Activated naive CD8-positive, alpha-beta T cell treated with anti-CD3 and anti-CD28 coated beads, Interleukin-2, amount 10 ng/mL, durations not matched to agents 7 days and 5 days (primary cell): ENCODE measurements at regions not wholly inside any gene's neighbourhood (a gene's known extent, or its start where the extent isn't known, plus 50 kb on each side); places are given as distances from the start of the nearest gene placed in this dataset.
"Not testable (repeated sequence)": the region's sequence is repeated elsewhere in the genome, so short reads cannot be mapped to it uniquely, and the experiment has no call there.

ENCODE experiments used
- ATAC-seq: fragments of 150-1000 bp; cut with Tn5 transposase; one replicate; pipeline ENCODE4 v1.10.0; 2021; ENCODE audit warnings: low read depth, moderate library complexity
- POLR2A ChIA-PET: fragments of 350-600 bp; sonication (Branson Sonifier 250); formaldehyde crosslinking; loops from one replicate; lab custom pipeline; 2021; ENCODE audit warnings: antibody characterized with exemption; lab: Charles Lee
- DNase-seq: peaks from one replicate; pipeline ENCODE4 v3.0.0; 2021
- H3K27ac Mint-ChIP-seq: one replicate; pipeline ENCODE4 v1.8.0; 2022; ENCODE audit warnings: mild to moderate bottlenecking, mixed read lengths
- H3K27me3 Mint-ChIP-seq: one replicate; pipeline ENCODE4 v1.8.0; 2022; ENCODE audit warnings: mild to moderate bottlenecking, moderate library complexity, mixed read lengths
- H3K36me3 Mint-ChIP-seq: one replicate; pipeline ENCODE4 v1.8.0; 2021; ENCODE audit warnings: mild to moderate bottlenecking, mixed read lengths
- H3K4me1 Mint-ChIP-seq: one replicate; pipeline ENCODE4 v1.8.0; 2021; ENCODE audit warnings: mixed read lengths
- H3K4me3 Mint-ChIP-seq: one replicate; pipeline ENCODE4 v1.8.0; 2022; ENCODE audit warnings: mild to moderate bottlenecking, moderate library complexity, mixed read lengths
- H3K9me3 Mint-ChIP-seq: one replicate; pipeline ENCODE4 v1.8.0; 2021; ENCODE audit warnings: mixed read lengths

DNA sequence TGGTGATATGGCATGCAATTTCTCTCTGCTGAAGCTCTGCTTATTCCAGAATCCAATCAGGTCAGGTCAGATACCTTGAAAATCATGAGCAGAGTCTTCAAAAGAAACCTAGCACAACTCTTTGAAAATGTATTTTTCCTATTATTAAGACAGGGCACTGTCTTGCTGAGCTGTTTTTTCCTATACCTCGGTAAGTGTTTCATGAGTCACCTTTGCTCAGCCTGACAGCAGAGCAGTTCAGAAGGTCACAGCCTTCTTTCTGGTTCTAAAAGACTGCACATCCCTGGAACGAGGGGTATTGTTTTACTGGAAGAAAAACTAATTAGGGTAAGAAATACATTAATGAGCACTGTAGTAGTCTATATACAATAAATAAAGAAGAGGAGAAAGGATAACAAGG is 422.0 kb downstream of the SOX2 start:
- POLR2A ChIA-PET, result no interaction called here
- no peaks in the 10 kb centered on the region for H3K9me3 Mint-ChIP-seq
- no peaks in the 10 kb centered on the region for H3K27me3 Mint-ChIP-seq
- no peak overlapping the region for H3K27ac Mint-ChIP-seq
- DNase-seq (no peak), ATAC-seq (no peak)
- no peak overlapping the region for H3K4me3 Mint-ChIP-seq
- no peaks in the 10 kb centered on the region for H3K36me3 Mint-ChIP-seq
- H3K4me1 Mint-ChIP-seq, result no peaks in the 10 kb centered on the region

DNA sequence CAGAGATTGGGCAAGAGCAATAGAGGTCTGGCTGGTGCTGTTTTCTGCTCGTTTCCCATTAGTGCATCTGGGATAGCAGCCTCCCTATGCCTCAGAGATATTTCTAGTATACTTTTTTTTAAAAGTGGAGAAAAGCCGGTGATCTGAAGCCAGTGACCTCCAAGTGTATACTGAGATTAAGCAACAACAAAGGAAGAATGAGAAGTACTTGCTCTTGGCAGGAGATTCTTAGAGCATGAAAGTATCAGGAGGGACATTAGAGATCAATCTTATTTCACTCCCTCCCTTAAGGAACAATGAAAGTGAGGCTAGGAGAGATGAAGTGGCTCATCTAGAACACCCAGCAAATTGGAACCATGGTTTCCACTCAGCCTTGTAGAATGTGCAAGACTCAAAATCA is 423.3 kb downstream of the SOX2 start:
- no peaks in the 10 kb centered on the region for H3K9me3 Mint-ChIP-seq
- POLR2A ChIA-PET, result no interaction called here
- ATAC-seq, result no peak
- H3K27ac Mint-ChIP-seq, result no peak overlapping the region
- H3K4me1 Mint-ChIP-seq, result no peaks in the 10 kb centered on the region
- no peaks in the 10 kb centered on the region for H3K36me3 Mint-ChIP-seq
- DNase-seq, result no peak
- H3K4me3 Mint-ChIP-seq, result no peak overlapping the region
- H3K27me3 Mint-ChIP-seq, result no peaks in the 10 kb centered on the region

DNA sequence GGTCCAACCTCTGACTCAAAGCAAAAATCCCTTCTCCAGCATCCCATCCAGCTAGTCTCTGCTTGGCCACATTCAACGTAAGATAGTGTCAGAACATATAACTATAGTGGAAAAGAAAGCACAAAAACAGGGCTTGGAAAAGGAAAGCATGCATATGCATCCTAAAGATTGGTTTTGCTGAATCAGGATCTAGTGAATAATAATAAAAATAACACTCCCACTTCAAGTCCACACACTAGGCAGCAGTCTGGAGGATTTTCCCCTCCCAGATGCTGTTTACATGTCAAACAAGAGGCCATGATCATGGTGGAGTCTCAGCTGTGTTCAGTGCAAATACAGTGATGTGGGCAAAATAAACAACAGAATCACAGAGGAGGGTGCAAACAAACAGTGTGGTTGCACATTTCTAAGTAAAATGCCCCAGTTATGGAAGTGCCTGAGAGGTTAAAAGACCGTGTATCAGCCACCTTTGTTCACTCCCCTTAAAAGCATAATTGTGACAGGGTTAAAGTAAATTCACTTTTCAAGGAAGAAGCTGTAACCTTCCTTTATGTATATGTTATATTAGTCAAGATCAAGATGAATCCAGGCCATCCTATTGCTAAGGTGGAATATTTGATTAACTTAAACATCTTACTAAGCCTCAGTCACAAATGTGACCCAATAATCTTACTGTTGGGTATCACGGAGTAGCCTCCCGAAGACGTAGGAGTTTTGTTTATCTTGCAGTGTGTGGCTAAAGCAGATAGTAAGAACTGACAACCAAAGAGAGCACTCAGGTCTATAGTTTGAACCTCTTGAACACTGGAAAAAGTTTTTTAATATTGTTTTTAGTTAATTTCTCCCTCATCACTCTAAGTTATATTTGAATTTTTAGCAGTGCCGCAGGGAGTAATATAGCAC is 424.5 kb downstream of the SOX2 start:
- DNase-seq (no peak), ATAC-seq (no peak)
- POLR2A ChIA-PET, result no interaction called here
- Mint-ChIP-seq H3K9me3 (no peaks in the 10 kb centered on the region), H3K36me3 (no peaks in the 10 kb centered on the region), H3K4me3 (no peak overlapping the region), H3K27ac (no peak overlapping the region), H3K27me3 (no peaks in the 10 kb centered on the region), H3K4me1 (no peaks in the 10 kb centered on the region)

DNA sequence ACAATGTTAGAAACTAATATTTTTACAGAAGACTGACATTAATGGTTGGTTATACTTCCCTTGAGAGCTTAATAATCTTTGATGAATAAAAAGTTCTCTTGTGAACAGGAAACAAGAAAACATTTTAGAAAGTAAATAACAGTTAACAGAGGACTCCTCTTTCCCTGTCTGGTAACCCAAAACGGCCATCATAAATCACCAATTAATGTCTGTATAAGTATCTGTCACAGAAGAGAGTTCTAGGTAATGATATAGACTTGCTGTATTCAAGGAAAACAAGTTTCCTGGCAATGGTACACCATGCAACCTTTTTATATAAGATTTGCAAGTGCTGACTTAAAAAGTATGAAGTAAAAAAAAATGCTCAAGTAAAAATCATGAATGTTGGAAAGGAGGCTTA is 426.7 kb downstream of the SOX2 start:
- POLR2A ChIA-PET, result no interaction called here

DNA sequence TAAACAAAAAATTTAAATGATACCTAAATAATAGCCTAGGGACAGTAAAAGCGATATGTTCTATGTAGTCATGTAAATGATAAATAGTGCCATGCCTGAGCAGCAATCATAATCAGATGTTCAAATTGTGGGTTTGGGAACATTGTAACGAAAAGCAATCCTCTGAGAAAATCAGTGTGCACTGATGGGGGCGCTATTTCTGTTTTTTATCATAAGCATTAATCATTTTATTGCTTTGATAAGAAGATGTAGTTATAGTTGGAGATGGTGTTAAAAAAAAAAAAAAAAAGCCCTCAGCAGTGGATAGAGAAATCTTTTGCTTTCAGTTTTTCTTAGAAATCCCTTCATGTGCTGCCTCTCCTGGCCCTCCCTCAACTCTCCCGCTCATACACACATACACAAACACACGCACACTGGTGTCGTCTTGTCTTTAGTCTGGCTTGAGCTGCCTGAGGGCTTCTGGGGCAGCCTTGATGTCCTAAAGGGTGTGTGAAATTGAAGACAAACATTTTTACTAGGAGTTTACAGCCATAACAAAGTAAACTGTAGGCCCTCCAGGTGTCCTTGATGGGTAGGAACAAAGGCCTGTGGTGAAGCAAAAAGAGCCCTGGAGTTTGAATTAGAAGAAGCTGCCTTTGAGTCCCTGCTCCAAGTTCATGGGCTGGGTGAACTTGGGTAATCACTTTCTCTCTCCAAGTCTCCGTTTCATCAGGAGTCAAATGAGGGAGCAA is 428.1 kb downstream of the SOX2 start:
- ATAC-seq, result no peak
- Mint-ChIP-seq H3K4me3 (no peak overlapping the region), H3K9me3 (no peaks in the 10 kb centered on the region), H3K36me3 (no peaks in the 10 kb centered on the region), H3K27me3 (no peaks in the 10 kb centered on the region), H3K27ac (no peak overlapping the region), H3K4me1 (no peaks in the 10 kb centered on the region)
- POLR2A ChIA-PET, result no interaction called here
- DNase-seq, result no peak

More for the DNA sequence above, 426.7 kb downstream of the SOX2 start:
- no peaks in the 10 kb centered on the region for H3K36me3 Mint-ChIP-seq
- no peaks in the 10 kb centered on the region for H3K27me3 Mint-ChIP-seq
- H3K9me3 Mint-ChIP-seq, result no peaks in the 10 kb centered on the region
- ATAC-seq (no peak), DNase-seq (no peak)
- H3K27ac Mint-ChIP-seq, result no peak overlapping the region
- H3K4me1 Mint-ChIP-seq, result no peaks in the 10 kb centered on the region
- no peak overlapping the region for H3K4me3 Mint-ChIP-seq

DNA sequence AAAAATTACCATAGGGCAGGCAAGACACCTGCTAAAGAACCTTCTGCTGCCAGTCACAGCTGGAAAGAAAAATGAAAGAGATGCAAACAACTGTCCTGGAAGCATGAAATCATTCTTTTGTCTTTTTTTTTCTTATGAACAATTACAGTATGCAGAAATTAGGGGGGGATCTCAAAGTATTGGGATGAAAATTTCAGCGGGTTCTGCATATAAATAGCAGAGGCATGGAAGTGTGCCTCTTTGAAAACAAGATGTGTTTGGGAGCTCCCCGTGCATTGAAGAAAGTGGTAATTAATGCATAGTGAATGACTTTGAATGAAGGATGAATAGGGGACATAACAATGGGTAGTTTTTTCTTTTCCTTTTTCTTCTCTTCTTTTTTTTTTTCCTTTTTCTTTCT is 431.2 kb downstream of the SOX2 start:
- Mint-ChIP-seq H3K27ac (no peak overlapping the region), H3K36me3 (no peaks in the 10 kb centered on the region), H3K4me1 (no peaks in the 10 kb centered on the region), H3K27me3 (no peaks in the 10 kb centered on the region), H3K4me3 (no peak overlapping the region), H3K9me3 (no peaks in the 10 kb centered on the region)
- no peak for DNase-seq
- POLR2A ChIA-PET, result no interaction called here
- no peak for ATAC-seq

DNA sequence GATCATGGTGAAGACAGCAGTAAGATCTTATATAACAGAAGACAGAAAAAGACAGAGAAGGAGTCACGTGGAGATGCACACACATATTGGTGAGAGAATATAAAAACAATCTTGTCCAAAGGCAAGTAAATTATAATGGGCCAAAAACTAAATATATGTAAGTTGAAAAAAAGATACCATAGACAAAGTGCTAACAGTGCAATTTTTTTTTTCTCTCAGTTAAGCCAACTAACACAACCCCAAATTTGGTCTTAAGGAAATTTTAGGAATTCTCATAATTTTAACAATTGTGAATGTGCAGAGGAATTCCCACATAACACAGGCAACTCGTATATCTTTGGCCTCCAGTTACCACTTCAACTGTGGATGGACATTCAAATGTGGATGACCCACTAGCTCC is 432.2 kb downstream of the SOX2 start:
- no peaks in the 10 kb centered on the region for H3K27me3 Mint-ChIP-seq
- POLR2A ChIA-PET, result no interaction called here
- H3K9me3 Mint-ChIP-seq, result no peaks in the 10 kb centered on the region
- H3K4me3 Mint-ChIP-seq, result no peak overlapping the region
- ATAC-seq (no peak), DNase-seq (no peak)
- H3K4me1 Mint-ChIP-seq, result no peaks in the 10 kb centered on the region
- no peaks in the 10 kb centered on the region for H3K36me3 Mint-ChIP-seq
- no peak overlapping the region for H3K27ac Mint-ChIP-seq

DNA sequence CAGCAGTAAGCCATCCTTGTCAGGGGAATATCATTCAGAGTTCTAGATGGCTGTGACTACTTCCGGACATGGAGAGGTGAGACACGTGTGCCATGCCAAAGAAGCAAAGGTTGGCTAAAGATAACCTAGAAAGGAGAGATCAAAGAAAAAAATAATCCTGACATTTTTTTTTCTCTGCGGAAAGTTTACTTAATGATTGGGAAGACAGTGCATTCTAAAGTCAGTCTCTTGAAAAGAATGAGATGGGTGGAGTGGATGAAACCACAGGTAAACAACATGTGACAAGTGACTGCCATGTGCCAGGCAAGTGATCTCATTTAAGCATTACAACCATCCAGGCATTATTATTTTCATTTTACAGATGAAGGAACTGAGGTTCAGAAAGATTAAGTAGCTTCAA is 436.6 kb downstream of the SOX2 start:
- POLR2A ChIA-PET, result no interaction called here
- DNase-seq (no peak), ATAC-seq (no peak)
- peaks cover 6% of the 10 kb centered on the region for H3K9me3 Mint-ChIP-seq
- H3K36me3 Mint-ChIP-seq, result no peaks in the 10 kb centered on the region
- H3K27ac Mint-ChIP-seq, result no peak overlapping the region
- H3K4me3 Mint-ChIP-seq, result no peak overlapping the region
- no peaks in the 10 kb centered on the region for H3K27me3 Mint-ChIP-seq
- no peaks in the 10 kb centered on the region for H3K4me1 Mint-ChIP-seq

DNA sequence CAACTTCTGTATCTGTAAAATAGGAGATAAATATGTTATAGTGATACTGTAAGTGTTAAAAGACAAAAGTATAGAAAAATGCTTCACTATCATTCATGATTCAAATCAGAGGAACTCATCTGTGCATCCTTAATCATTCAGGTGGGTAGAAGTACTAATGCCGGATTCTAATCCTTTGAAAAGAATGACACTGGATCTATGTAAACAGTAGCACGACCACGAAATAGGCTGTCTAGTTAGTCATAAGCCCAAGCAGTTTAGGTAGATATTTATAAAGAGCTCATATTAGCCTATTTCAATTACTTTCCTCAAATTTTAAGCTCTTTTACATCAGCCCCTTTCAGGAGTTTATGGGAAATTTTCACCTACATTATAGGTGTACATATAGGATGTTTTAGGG is 437.9 kb downstream of the SOX2 start:
- Mint-ChIP-seq H3K27me3 (no peaks in the 10 kb centered on the region), H3K4me3 (no peak overlapping the region), H3K4me1 (no peaks in the 10 kb centered on the region), H3K27ac (no peak overlapping the region), H3K9me3 (peaks cover 6% of the 10 kb centered on the region), H3K36me3 (no peaks in the 10 kb centered on the region)
- POLR2A ChIA-PET, result no interaction called here
- DNase-seq (no peak), ATAC-seq (no peak)

DNA sequence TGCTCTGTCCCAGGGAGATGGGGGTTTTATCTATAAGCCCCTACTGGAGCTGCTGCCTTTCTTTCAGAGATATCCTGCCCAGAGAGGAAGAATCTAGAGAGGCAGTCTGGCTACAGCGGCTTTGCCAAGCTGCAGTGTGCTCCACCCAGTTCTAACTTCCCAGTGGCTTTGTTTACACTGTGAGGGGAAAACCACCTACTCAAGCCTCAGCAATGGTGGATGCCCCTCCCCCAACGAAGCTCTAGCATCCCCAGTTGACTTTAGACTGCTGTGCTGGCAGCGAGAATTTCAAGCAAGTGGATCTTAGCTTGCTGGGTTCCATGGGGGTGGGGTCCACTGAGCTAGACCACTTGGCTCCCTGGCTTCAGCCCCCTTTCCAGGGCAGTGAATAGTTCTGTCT is 444.6 kb downstream of the SOX2 start:
- H3K36me3 Mint-ChIP-seq, POLR2A ChIA-PET, H3K27ac Mint-ChIP-seq, H3K27me3 Mint-ChIP-seq, H3K9me3 Mint-ChIP-seq, ATAC-seq, DNase-seq, H3K4me3 Mint-ChIP-seq, H3K4me1 Mint-ChIP-seq: not testable (repeated sequence)

DNA sequence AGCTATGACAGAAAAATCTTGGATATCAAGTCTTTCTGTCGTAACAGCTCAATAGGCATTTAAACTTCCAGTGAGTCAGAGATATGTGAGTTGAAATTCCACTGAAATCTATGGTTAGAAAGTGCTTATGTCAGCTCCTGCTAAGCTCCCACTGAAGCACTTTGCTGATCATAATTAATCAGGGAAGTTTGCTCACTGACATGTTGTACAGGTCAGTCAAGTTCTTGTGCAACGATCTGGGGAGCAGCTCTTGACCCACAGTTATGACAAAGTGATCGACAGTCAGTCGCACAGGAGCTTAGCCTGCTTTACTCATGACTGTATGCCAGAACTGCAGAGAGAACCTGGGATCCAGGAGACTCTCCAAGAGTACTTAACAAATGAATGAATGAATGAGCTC is 453.5 kb downstream of the SOX2 start:
- Mint-ChIP-seq H3K27ac (no peak overlapping the region), H3K4me3 (no peak overlapping the region), H3K36me3 (no peaks in the 10 kb centered on the region), H3K9me3 (no peaks in the 10 kb centered on the region), H3K27me3 (no peaks in the 10 kb centered on the region), H3K4me1 (no peaks in the 10 kb centered on the region)
- POLR2A ChIA-PET, result no interaction called here
- ATAC-seq (no peak), DNase-seq (no peak)

DNA sequence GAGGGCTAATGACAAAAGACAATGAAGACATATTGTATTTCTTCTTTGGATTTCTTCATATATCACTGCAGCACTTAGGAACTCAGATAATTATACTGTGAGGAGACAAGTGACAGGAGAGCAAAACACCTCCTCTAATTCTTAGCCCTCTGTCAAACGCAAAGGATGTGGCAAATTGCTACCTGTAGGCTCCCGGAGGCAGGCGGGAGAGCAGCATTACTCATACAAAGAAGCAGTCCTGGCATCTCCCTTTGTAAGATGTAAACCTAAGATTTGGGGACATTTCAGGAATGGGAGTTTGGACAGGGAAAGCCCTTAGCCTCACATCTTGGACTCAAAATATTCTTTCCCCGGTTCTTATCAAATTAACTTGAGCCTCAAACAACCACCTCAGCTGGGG is 460.8 kb downstream of the SOX2 start:
- POLR2A ChIA-PET, result no interaction called here
- no peaks in the 10 kb centered on the region for H3K36me3 Mint-ChIP-seq

DNA sequence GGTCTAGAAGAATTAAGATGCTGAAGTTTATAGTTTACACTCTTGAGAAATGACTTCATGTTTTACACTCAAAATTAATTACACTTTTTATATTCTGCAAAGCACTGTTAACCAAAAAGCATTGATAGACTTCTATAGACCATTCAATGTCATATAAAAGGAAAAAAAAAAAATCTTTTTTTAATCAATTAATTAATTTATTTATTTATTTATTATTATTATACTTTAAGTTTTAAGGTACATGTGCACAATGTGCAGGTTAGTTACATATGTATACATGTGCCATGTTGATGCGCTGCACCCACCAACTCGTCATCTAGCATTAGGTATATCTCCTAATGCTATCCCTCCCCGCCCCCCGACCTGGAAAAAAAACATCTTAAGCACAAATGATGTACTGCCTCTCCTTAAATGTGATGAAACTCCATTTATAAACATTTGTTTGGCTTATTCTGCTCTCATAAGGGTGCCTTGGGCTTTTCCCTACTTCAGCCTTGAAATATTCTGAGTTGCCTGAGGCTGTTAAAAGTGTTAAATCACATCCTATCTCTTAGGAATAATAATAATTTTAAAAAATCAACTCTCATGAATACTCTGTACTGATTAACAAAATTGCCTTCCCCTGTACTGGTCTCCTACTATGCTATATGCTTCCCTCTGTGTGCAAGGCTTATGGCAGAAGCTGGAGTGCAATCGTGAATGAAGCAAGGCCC is 466.9 kb downstream of the SOX2 start:
- Mint-ChIP-seq H3K4me3 (no peak overlapping the region), H3K27ac (no peak overlapping the region), H3K27me3 (no peaks in the 10 kb centered on the region), H3K9me3 (peaks cover 2% of the 10 kb centered on the region), H3K4me1 (no peaks in the 10 kb centered on the region), H3K36me3 (no peaks in the 10 kb centered on the region)
- no peak for DNase-seq
- no peak for ATAC-seq
- POLR2A ChIA-PET, result no interaction called here

More for the DNA sequence above, 460.8 kb downstream of the SOX2 start:
- no peaks in the 10 kb centered on the region for H3K4me1 Mint-ChIP-seq
- H3K4me3 Mint-ChIP-seq, result no peak overlapping the region
- no peaks in the 10 kb centered on the region for H3K9me3 Mint-ChIP-seq
- no peak for ATAC-seq
- H3K27ac Mint-ChIP-seq, result no peak overlapping the region
- DNase-seq, result no peak
- H3K27me3 Mint-ChIP-seq, result no peaks in the 10 kb centered on the region
